ENCODE measurements at regions not wholly inside any gene's neighbourhood (a gene's known extent, or its start where the extent isn't known, plus 50 kb on each side); places are given as distances from the start of the nearest gene placed in this dataset.
"Not testable (repeated sequence)": the region's sequence is repeated elsewhere in the genome, so short reads cannot be mapped to it uniquely, and the experiment has no call there.

- DNase-seq = no peak
Observed at GRCh38 chr7:87007038-87007437, 52.4 kb downstream of the ELAPOR2 start.

- no peak for DNase-seq
Observed at GRCh38 chr7:87004956-87005355, 54.5 kb downstream of the ELAPOR2 start.

- DNase-seq = no peak
Observed at GRCh38 chr7:87003872-87004798, 55.3 kb downstream of the ELAPOR2 start.

- DNase-seq = no peak
Observed at GRCh38 chr7:87001214-87001613, 58.2 kb downstream of the ELAPOR2 start.

GRCh38 chr7:87000344-87000743, 59.1 kb downstream of the ELAPOR2 start:
- DNase-seq = no peak

- DNase-seq = no peak
Observed at GRCh38 chr7:86999750-87000149, 59.7 kb downstream of the ELAPOR2 start.

- DNase-seq = no peak
Observed at GRCh38 chr7:86995814-86996213, 63.6 kb downstream of the ELAPOR2 start.

- no peak for DNase-seq
Observed at GRCh38 chr7:86995052-86995725, 64.3 kb downstream of the ELAPOR2 start.

GRCh38 chr7:86991771-86992191, 67.7 kb downstream of the ELAPOR2 start:
- DNase-seq = no peak

- DNase-seq = no peak
Observed at GRCh38 chr7:86991093-86991769, 68.2 kb downstream of the ELAPOR2 start.

GRCh38 chr7:86989407-86989806, 70.0 kb downstream of the ELAPOR2 start:
- DNase-seq = no peak

GRCh38 chr7:86987834-86988233, 71.6 kb downstream of the ELAPOR2 start:
- not testable (repeated sequence) for DNase-seq

- DNase-seq = not testable (repeated sequence)
Observed at GRCh38 chr7:86987358-86987757, 72.1 kb downstream of the ELAPOR2 start.

- not testable (repeated sequence) for DNase-seq
Observed at GRCh38 chr7:86985342-86985741, 74.1 kb downstream of the ELAPOR2 start.

GRCh38 chr7:86983654-86984053, 75.8 kb downstream of the ELAPOR2 start:
- DNase-seq = not testable (repeated sequence)

- not testable (repeated sequence) for DNase-seq
Observed at GRCh38 chr7:86981937-86982336, 77.5 kb downstream of the ELAPOR2 start.

GRCh38 chr7:86981127-86981526, 78.3 kb downstream of the ELAPOR2 start:
- DNase-seq = no peak

GRCh38 chr7:86980223-86980622, 79.2 kb downstream of the ELAPOR2 start:
- no peak for DNase-seq

- no peak for DNase-seq
Observed at GRCh38 chr7:86978808-86979506, 80.5 kb downstream of the ELAPOR2 start.

- no peak for DNase-seq
Observed at GRCh38 chr7:86976958-86977357, 82.5 kb downstream of the ELAPOR2 start.

GRCh38 chr7:86975914-86976313, 83.5 kb downstream of the ELAPOR2 start:
- no peak for DNase-seq

- no peak for DNase-seq
Observed at GRCh38 chr7:86975449-86975848, 84.0 kb downstream of the ELAPOR2 start.

GRCh38 chr7:86972072-86972471, 87.4 kb downstream of the ELAPOR2 start:
- no peak for DNase-seq
